NT2/D1 (cell line): ENCODE measurements at regions not wholly inside any gene's neighbourhood (a gene's known extent, or its start where the extent isn't known, plus 50 kb on each side); places are given as distances from the start of the nearest gene placed in this dataset.

Experiments
- DNase-seq: peaks from one replicate; pipeline ENCODE4 v3.0.0-alpha.2; 2011; ENCODE audit warnings: low read depth, low spot score
- H3K27me3 ChIP-seq: 2 replicates; pipeline ENCODE4 v1.6.0; 2011; ENCODE audit warnings: mild to moderate bottlenecking; ENCODE audit not compliant: insufficient read length, insufficient read depth
- H3K36me3 ChIP-seq: 2 replicates; pipeline ENCODE4 v1.6.1; 2011; ENCODE audit warnings: mild to moderate bottlenecking, low read length, mixed read lengths; ENCODE audit not compliant: insufficient read depth, insufficient read length
- H3K4me1 ChIP-seq: 2 replicates; pipeline ENCODE4 v1.5.1; 2011; ENCODE audit not compliant: insufficient read depth, insufficient read length
- H3K4me3 ChIP-seq: 2 replicates; pipeline ENCODE4 v1.5.1; 2011; ENCODE audit warnings: low read depth; ENCODE audit not compliant: insufficient read length
- H3K9ac ChIP-seq: 2 replicates; pipeline ENCODE4 v1.6.0; 2011; ENCODE audit warnings: low read depth; ENCODE audit not compliant: insufficient read length
- H3K9me3 ChIP-seq: 2 replicates; pipeline ENCODE4 v1.5.1; 2011; ENCODE audit warnings: mild to moderate bottlenecking, low read length; ENCODE audit not compliant: insufficient read depth
- SUZ12 ChIP-seq: IDR thresholded peaks from 2 replicates; pipeline ENCODE4 v1.6.1; 2011; ENCODE audit not compliant: insufficient read length, insufficient read depth; ENCODE audit errors: extremely low read depth
- YY1 ChIP-seq: IDR thresholded peaks from 2 replicates; pipeline ENCODE4 v1.6.1; 2011; ENCODE audit not compliant: insufficient read length, insufficient read depth
- ZNF274 ChIP-seq: IDR thresholded peaks from 2 replicates; pipeline ENCODE4 v1.6.1; 2011; ENCODE audit warnings: mild to moderate bottlenecking, low read depth, low read length

- Histone ChIP-seq H3K4me3 (no peak overlapping the region), H3K9me3 (no peaks in the 10 kb centered on the region), H3K9ac (no peak overlapping the region), H3K4me1 (no peaks in the 10 kb centered on the region), H3K36me3 (no peaks in the 10 kb centered on the region), H3K27me3 (no peaks in the 10 kb centered on the region)
- no peak for DNase-seq
- no peak for TF ChIP-seq SUZ12
- no peak for TF ChIP-seq YY1
- TF ChIP-seq ZNF274 = no peak
Observed at GRCh38 chr4:41339812-41340809, 83.4 kb downstream of the UCHL1 start.

GRCh38 chr4:41346306-41347061 lies 89.8 kb downstream of the UCHL1 start:
- H3K4me3 ChIP-seq = no peak overlapping the region
- no peak for TF ChIP-seq ZNF274
- no peak for TF ChIP-seq SUZ12
- TF ChIP-seq YY1 = no peak
- H3K9me3 ChIP-seq = 0 out of 2 replicates have a peak, but pooled peaks cover 5% of the 10 kb centered on the region
- no peaks in the 10 kb centered on the region for H3K4me1 ChIP-seq
- no peak for DNase-seq
- no peaks in the 10 kb centered on the region for H3K27me3 ChIP-seq
- no peaks in the 10 kb centered on the region for H3K36me3 ChIP-seq
- H3K9ac ChIP-seq = no peak overlapping the region

GRCh38 chr4:41349021-41349420 lies 92.3 kb downstream of the UCHL1 start:
- Histone ChIP-seq H3K4me1 (no peaks in the 10 kb centered on the region), H3K27me3 (no peaks in the 10 kb centered on the region), H3K4me3 (no peak overlapping the region), H3K36me3 (no peaks in the 10 kb centered on the region), H3K9ac (no peak overlapping the region), H3K9me3 (0 out of 2 replicates have a peak, but pooled peaks cover 5% of the 10 kb centered on the region)
- DNase-seq = no peak
- TF ChIP-seq SUZ12 (no peak), YY1 (no peak), ZNF274 (no peak)

- H3K9me3 ChIP-seq = no peaks in the 10 kb centered on the region
- peaks cover 60% of the 10 kb centered on the region for H3K27me3 ChIP-seq
- no peak overlapping the region for H3K4me3 ChIP-seq
- no peaks in the 10 kb centered on the region for H3K4me1 ChIP-seq
- TF ChIP-seq ZNF274 = no peak
- no peak for TF ChIP-seq SUZ12
- no peak for TF ChIP-seq YY1
- DNase-seq = no peak
- H3K9ac ChIP-seq = no peak overlapping the region
- H3K36me3 ChIP-seq = no peaks in the 10 kb centered on the region
Observed at GRCh38 chr4:41358647-41359421, 102.1 kb downstream of the UCHL1 start.

GRCh38 chr4:41359422-41359775 lies 102.7 kb downstream of the UCHL1 start:
- Histone ChIP-seq H3K27me3 (peaks cover 65% of the 10 kb centered on the region), H3K9me3 (no peaks in the 10 kb centered on the region), H3K36me3 (no peaks in the 10 kb centered on the region), H3K4me1 (no peaks in the 10 kb centered on the region), H3K4me3 (no peak overlapping the region), H3K9ac (no peak overlapping the region)
- no peak for TF ChIP-seq SUZ12
- no peak for DNase-seq

- Histone ChIP-seq H3K4me1 (no peaks in the 10 kb centered on the region), H3K36me3 (no peaks in the 10 kb centered on the region), H3K9ac (no peak overlapping the region), H3K27me3 (peaks cover 70% of the 10 kb centered on the region), H3K4me3 (peak overlapping the region; percentile 36), H3K9me3 (no peaks in the 10 kb centered on the region)
- TF ChIP-seq SUZ12 = no peak
- no peak for TF ChIP-seq YY1
- TF ChIP-seq ZNF274 = no peak
- no peak for DNase-seq
Observed at GRCh38 chr4:41359836-41360213, 103.1 kb downstream of the UCHL1 start.
